ENCODE measurements at regions not wholly inside any gene's neighbourhood (a gene's known extent, or its start where the extent isn't known, plus 50 kb on each side); places are given as distances from the start of the nearest gene placed in this dataset.

DNA sequence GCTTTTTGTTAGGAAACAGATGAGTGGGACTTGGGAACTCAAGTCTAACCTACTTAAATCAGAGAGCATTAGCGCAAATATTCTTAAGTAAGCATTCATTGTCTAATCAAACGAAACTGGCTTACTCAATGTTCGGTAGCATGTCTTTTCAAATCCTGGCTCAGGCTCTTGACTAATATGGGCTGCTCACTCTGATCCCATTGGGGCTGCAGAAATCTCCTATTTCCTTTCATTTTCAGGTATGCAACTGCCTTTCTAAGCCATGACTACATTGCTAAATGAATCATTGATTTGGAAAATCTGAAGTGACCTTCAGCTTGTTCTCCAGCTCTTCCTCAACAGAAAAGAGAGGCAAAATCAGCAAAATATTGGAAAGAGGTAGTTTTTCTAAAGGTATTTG, 2084.4 kb upstream of the PIK3C3 start:
- H3K27ac ChIP-seq: no peak overlapping the region
- H3K27me3 ChIP-seq: no peaks in the 10 kb centered on the region
- H3K4me3 Mint-ChIP-seq: no peak overlapping the region
- no peak for TF ChIP-seq EZH2phosphoT487 (IDR thresholded peaks at IDR 0.05)
- TF ChIP-seq, protein P1, sequence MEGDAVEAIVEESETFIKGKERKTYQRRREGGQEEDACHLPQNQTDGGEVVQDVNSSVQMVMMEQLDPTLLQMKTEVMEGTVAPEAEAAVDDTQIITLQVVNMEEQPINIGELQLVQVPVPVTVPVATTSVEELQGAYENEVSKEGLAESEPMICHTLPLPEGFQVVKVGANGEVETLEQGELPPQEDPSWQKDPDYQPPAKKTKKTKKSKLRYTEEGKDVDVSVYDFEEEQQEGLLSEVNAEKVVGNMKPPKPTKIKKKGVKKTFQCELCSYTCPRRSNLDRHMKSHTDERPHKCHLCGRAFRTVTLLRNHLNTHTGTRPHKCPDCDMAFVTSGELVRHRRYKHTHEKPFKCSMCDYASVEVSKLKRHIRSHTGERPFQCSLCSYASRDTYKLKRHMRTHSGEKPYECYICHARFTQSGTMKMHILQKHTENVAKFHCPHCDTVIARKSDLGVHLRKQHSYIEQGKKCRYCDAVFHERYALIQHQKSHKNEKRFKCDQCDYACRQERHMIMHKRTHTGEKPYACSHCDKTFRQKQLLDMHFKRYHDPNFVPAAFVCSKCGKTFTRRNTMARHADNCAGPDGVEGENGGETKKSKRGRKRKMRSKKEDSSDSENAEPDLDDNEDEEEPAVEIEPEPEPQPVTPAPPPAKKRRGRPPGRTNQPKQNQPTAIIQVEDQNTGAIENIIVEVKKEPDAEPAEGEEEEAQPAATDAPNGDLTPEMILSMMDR (IDR thresholded peaks at IDR 0.05): no peak
- no peak for TF ChIP-seq EZH2 (IDR thresholded peaks at IDR 0.05)
- H3K27ac Mint-ChIP-seq: no peak overlapping the region
- H3K4me3 ChIP-seq: no peak overlapping the region
- H3K27me3 Mint-ChIP-seq (ENCODE audit: insufficient read depth, low read depth): no peaks in the 10 kb centered on the region
- H3K4me1 Mint-ChIP-seq: peaks cover 8% of the 10 kb centered on the region
- H3K9me3 ChIP-seq (ENCODE audit: low read depth): no peaks in the 10 kb centered on the region
- no peaks in the 10 kb centered on the region for H3K79me2 ChIP-seq (ENCODE audit: low read depth)
- no peak overlapping the region for H3K9ac ChIP-seq
- peaks cover 3% of the 10 kb centered on the region for H3K9me3 Mint-ChIP-seq
- H4K20me1 ChIP-seq (ENCODE audit: low read depth): no peaks in the 10 kb centered on the region
- H3K4me2 ChIP-seq: no peak overlapping the region
- no peak overlapping the region for H2AFZ ChIP-seq (replicated peaks)
- H3K36me3 ChIP-seq: no peaks in the 10 kb centered on the region
- H3K4me1 ChIP-seq: peaks cover 9% of the 10 kb centered on the region
- peaks cover 2% of the 10 kb centered on the region for H3K36me3 Mint-ChIP-seq
- no peak for DNase-seq (ENCODE audit: low spot score)
- no peaks in the 10 kb centered on the region for H3F3A ChIP-seq (ENCODE audit: low read depth)

DNA sequence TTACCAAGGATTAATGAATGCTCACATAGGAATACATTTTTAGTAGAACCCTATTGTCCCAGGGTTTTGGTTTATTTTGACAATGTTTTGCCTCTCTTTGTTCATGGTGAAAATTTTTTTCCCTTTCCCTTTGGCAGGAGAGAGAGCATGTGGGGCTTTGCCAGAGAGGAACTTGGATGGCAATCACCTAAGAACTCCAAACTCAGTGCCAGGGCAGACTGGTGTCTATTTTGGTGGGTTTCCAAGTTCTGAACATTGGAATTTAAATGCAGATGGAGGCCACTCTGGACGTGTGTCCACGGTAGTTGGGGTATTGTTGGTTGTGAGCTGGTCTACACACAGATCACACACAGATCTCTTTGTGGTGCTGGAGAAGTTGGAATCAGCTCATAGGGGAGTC, 2091.1 kb upstream of the PIK3C3 start:
- H3K27me3 Mint-ChIP-seq (ENCODE audit: insufficient read depth, low read depth): no peaks in the 10 kb centered on the region
- H3K27ac ChIP-seq: no peak overlapping the region
- H3K4me3 Mint-ChIP-seq: no peak overlapping the region
- no peak overlapping the region for H3K4me3 ChIP-seq
- H3K36me3 ChIP-seq: no peaks in the 10 kb centered on the region
- no peak overlapping the region for H2AFZ ChIP-seq (replicated peaks)
- peaks cover 14% of the 10 kb centered on the region for H3K4me1 ChIP-seq
- H3K4me1 Mint-ChIP-seq: no peaks in the 10 kb centered on the region
- no peaks in the 10 kb centered on the region for H4K20me1 ChIP-seq (ENCODE audit: low read depth)
- DNase-seq (ENCODE audit: low spot score): no peak
- peaks cover 2% of the 10 kb centered on the region for H3K36me3 Mint-ChIP-seq
- H3K9me3 ChIP-seq (ENCODE audit: low read depth): no peaks in the 10 kb centered on the region
- H3K9me3 Mint-ChIP-seq: peaks cover 3% of the 10 kb centered on the region
- H3F3A ChIP-seq (ENCODE audit: low read depth): no peaks in the 10 kb centered on the region
- H3K4me2 ChIP-seq: no peak overlapping the region
- H3K27ac Mint-ChIP-seq: no peak overlapping the region
- TF ChIP-seq, protein P1 (IDR thresholded peaks at IDR 0.05): no peak
- no peak for TF ChIP-seq EZH2phosphoT487 (IDR thresholded peaks at IDR 0.05)
- H3K27me3 ChIP-seq: no peaks in the 10 kb centered on the region
- H3K79me2 ChIP-seq (ENCODE audit: low read depth): no peaks in the 10 kb centered on the region
- no peak overlapping the region for H3K9ac ChIP-seq

DNA sequence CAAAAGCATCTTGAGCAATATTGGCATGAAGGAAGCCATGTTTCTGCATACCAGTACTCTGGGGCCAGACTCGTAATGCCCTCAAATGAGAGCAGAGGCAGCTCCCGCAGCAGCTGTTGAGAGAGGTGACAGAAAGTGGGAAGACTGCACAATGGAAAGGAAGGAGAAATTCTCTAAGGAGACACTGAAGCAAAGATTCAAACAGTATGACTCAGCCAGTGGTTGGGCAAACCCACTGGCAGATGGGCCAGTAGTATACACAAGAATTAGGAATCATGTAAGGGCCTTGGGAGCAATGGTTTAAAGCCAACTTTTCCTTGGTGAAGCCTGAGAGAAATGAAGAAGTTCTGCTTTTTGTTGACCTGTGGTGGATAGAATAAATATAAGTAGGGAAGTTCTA, 2092.7 kb upstream of the PIK3C3 start:
- H3K4me1 Mint-ChIP-seq: no peaks in the 10 kb centered on the region
- H2AFZ ChIP-seq (replicated peaks): no peak overlapping the region
- no peak overlapping the region for H3K27ac ChIP-seq
- DNase-seq (ENCODE audit: low spot score): no peak
- H3K9me3 Mint-ChIP-seq: no peaks in the 10 kb centered on the region
- peaks cover 18% of the 10 kb centered on the region for H3K4me1 ChIP-seq
- H3K27ac Mint-ChIP-seq: no peak overlapping the region
- H3K36me3 Mint-ChIP-seq: no peaks in the 10 kb centered on the region
- H3K79me2 ChIP-seq (ENCODE audit: low read depth): no peaks in the 10 kb centered on the region
- H3K4me2 ChIP-seq: no peak overlapping the region
- TF ChIP-seq EZH2 (IDR thresholded peaks at IDR 0.05) (no peak), EZH2phosphoT487 (IDR thresholded peaks at IDR 0.05) (no peak)
- TF ChIP-seq, protein P1 (IDR thresholded peaks at IDR 0.05): no peak
- H3K9ac ChIP-seq: no peak overlapping the region
- H3K27me3 ChIP-seq: no peaks in the 10 kb centered on the region
- no peak overlapping the region for H3K4me3 ChIP-seq
- no peaks in the 10 kb centered on the region for H3K36me3 ChIP-seq
- H3K27me3 Mint-ChIP-seq (ENCODE audit: insufficient read depth, low read depth): peaks cover 2% of the 10 kb centered on the region
- H4K20me1 ChIP-seq (ENCODE audit: low read depth): no peaks in the 10 kb centered on the region
- no peaks in the 10 kb centered on the region for H3K9me3 ChIP-seq (ENCODE audit: low read depth)
- H3F3A ChIP-seq (ENCODE audit: low read depth): no peaks in the 10 kb centered on the region
- H3K4me3 Mint-ChIP-seq: no peak overlapping the region

DNA sequence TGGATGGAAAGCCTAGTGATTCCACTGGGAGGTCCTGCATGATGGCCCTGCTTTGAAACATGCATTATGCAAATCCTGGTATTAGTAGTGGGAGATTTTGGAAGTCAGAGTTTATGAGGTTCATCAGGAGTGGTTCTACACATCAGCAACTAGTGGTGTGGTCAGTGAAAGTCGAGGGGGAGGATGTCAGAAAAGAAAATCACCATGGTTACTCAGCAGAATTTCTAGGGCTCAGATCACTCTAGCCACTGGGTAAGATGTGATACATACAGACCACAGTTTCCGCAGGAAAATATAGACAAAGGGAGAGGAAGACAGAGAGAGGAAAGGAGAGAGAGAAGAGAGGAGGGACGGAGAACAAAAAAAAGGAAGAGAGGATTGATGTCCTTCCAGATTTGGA, 2100.7 kb upstream of the PIK3C3 start:
- DNase-seq (ENCODE audit: low spot score): no peak
- Histone ChIP-seq H3K79me2 (ENCODE audit: low read depth) (no peaks in the 10 kb centered on the region), H3K4me1 (peaks cover 10% of the 10 kb centered on the region), H3F3A (ENCODE audit: low read depth) (no peaks in the 10 kb centered on the region), H3K9ac (no peak overlapping the region), H3K36me3 (no peaks in the 10 kb centered on the region), H3K4me2 (no peak overlapping the region), H3K4me3 (no peak overlapping the region), H3K9me3 (ENCODE audit: low read depth) (no peaks in the 10 kb centered on the region), H2AFZ (replicated peaks) (no peak overlapping the region), H4K20me1 (ENCODE audit: low read depth) (no peaks in the 10 kb centered on the region), H3K27ac (no peak overlapping the region), H3K27me3 (no peaks in the 10 kb centered on the region)
- no peak overlapping the region for H3K4me3 Mint-ChIP-seq
- peaks cover 3% of the 10 kb centered on the region for H3K27me3 Mint-ChIP-seq (ENCODE audit: insufficient read depth, low read depth)
- H3K36me3 Mint-ChIP-seq: no peaks in the 10 kb centered on the region
- no peak overlapping the region for H3K27ac Mint-ChIP-seq
- TF ChIP-seq, protein P1 (IDR thresholded peaks at IDR 0.05): no peak
- peaks cover 4% of the 10 kb centered on the region for H3K9me3 Mint-ChIP-seq
- peaks cover 12% of the 10 kb centered on the region for H3K4me1 Mint-ChIP-seq
